Lung (tissue), 11 donors: ENCODE measurements at regions not wholly inside any gene's neighbourhood (a gene's known extent, or its start where the extent isn't known, plus 50 kb on each side); places are given as distances from the start of the nearest gene placed in this dataset.

ENCODE experiments used
- ATAC-seq: fragments of 200-7000 bp; cut with Tn5 transposase; one replicate; pipeline ENCODE4 v1.9.1; 2020; ENCODE audit warnings: moderate number of reproducible peaks; ENCODE audit not compliant: insufficient read depth, low FRiP score
- DNase-seq, 3 donors: peaks; one replicate each; pipeline ENCODE4 v3.0.0-alpha.2; 2013 to 2017
- H3K27ac ChIP-seq, 2 donors: one replicate each; pipeline ENCODE4 v1.5.1; 2013; ENCODE audit warnings: mild to moderate bottlenecking in 2 of 2, moderate library complexity in 2 of 2, control low read depth in 1 of 2, inconsistent platforms in 1 of 2, low read depth in 1 of 2, low read length in 1 of 2
- H3K27me3 ChIP-seq, 3 donors: one replicate each; pipeline ENCODE4 v1.5.1; 2013; ENCODE audit warnings: low read length in 2 of 3; ENCODE audit not compliant: control insufficient read depth in 3 of 3, insufficient read depth in 3 of 3
- H3K36me3 ChIP-seq, 4 donors: one replicate each; pipeline ENCODE4 v1.5.1; 2013; ENCODE audit warnings: low read length in 4 of 4, mild to moderate bottlenecking in 1 of 4, moderate library complexity in 1 of 4; ENCODE audit not compliant: control insufficient read depth in 4 of 4, insufficient read depth in 4 of 4
- H3K4me1 ChIP-seq, 5 donors: one replicate each; pipeline ENCODE4 v1.5.1; 2013; ENCODE audit warnings: low read length in 5 of 5, mild to moderate bottlenecking in 2 of 5, moderate library complexity in 1 of 5; ENCODE audit not compliant: control insufficient read depth in 5 of 5, insufficient read depth in 5 of 5
- H3K4me3 ChIP-seq: one replicate; pipeline ENCODE4 v1.5.1; 2013; ENCODE audit warnings: mild to moderate bottlenecking, control low read depth, moderate library complexity
- H3K9ac ChIP-seq, 2 donors: one replicate each; pipeline ENCODE4 v1.5.1; 2013; ENCODE audit warnings: low read length in 2 of 2, control low read depth in 1 of 2; ENCODE audit not compliant: insufficient read depth in 1 of 2
- H3K9me3 ChIP-seq, 4 donors: one replicate each; pipeline ENCODE4 v1.5.1; 2013; ENCODE audit warnings: low read length in 3 of 4, mild to moderate bottlenecking in 1 of 4, moderate library complexity in 1 of 4; ENCODE audit not compliant: control insufficient read depth in 4 of 4, insufficient read depth in 3 of 4
- CTCF ChIP-seq: IDR thresholded peaks from 2 replicates; pipeline ENCODE4 v1.5.1; 2012; ENCODE audit warnings: mild to moderate bottlenecking; ENCODE audit errors: control extremely low read depth, extremely low read depth
- whole genome bisulfite sequencing, 2 donors: extraction: QIAGEN DNeasy Blood & Tissue Kit; methylation state at CpG; one replicate each; pipeline ENCODE4 v1.1.7; 2013; 5-methylcytosine and 5-hydroxymethylcytosine counted together
- donor health status: control.
- donor health status: control.
- donor health status: Bipolar disorder and iron deficiency.
- donor health status: healthy.
- donor health status: DM: yes; HTN: yes; CAD: no.

GRCh38 chr11:45573728-45574127, 91.7 kb downstream of the CHST1 start:
- no peak for TF ChIP-seq CTCF
- H3K27me3 ChIP-seq, result peaks cover 0 to 12% (median 0%) of the 10 kb centered on the region in 3 donors
- peaks cover 0 to 3% (median 0%) of the 10 kb centered on the region in 4 donors for H3K9me3 ChIP-seq
- no peak for DNase-seq
- WGBS, 2 donors, result 85 to 88% methylated on average over 5 of the region's 5 CpGs
- H3K4me3 ChIP-seq, result no peak overlapping the region
- no peak for ATAC-seq
- no peak overlapping the region for H3K27ac ChIP-seq
- no peaks in the 10 kb centered on the region for H3K4me1 ChIP-seq
- H3K36me3 ChIP-seq, result no peaks in the 10 kb centered on the region
- no peak overlapping the region for H3K9ac ChIP-seq

- no peak for TF ChIP-seq CTCF
- Histone ChIP-seq H3K27ac (no peak overlapping the region), H3K9ac (no peak overlapping the region), H3K9me3 (no peaks in the 10 kb centered on the region), H3K36me3 (no peaks in the 10 kb centered on the region), H3K4me3 (no peak overlapping the region), H3K4me1 (no peaks in the 10 kb centered on the region), H3K27me3 (peaks cover 0 to 11% (median 0%) of the 10 kb centered on the region in 3 donors)
- ATAC-seq, result no peak
- no peak for DNase-seq
- 65 to 74% methylated on average over 7 of the region's 7 CpGs for WGBS, 2 donors
Measured at GRCh38 chr11:45572354-45573123, 92.9 kb downstream of the CHST1 start.

- no peak for DNase-seq
- H3K27ac ChIP-seq, result no peak overlapping the region
- ATAC-seq, result no peak
- no peaks in the 10 kb centered on the region for H3K9me3 ChIP-seq
- H3K36me3 ChIP-seq, result no peaks in the 10 kb centered on the region
- H3K4me1 ChIP-seq, result no peaks in the 10 kb centered on the region
- no peak overlapping the region for H3K4me3 ChIP-seq
- no peak overlapping the region for H3K9ac ChIP-seq
- H3K27me3 ChIP-seq, result peaks cover 0 to 6% (median 0%) of the 10 kb centered on the region in 3 donors
- WGBS, 2 donors, result 73 to 76% methylated on average over 8 of the region's 8 CpGs
- no peak for TF ChIP-seq CTCF
Measured at GRCh38 chr11:45569776-45570175, 95.6 kb downstream of the CHST1 start.

GRCh38 chr11:45568049-45568448, 97.4 kb downstream of the CHST1 start:
- ATAC-seq, result no peak
- Histone ChIP-seq H3K9me3 (no peaks in the 10 kb centered on the region), H3K4me1 (no peaks in the 10 kb centered on the region), H3K27me3 (peaks cover 0 to 4% (median 0%) of the 10 kb centered on the region in 3 donors), H3K36me3 (no peaks in the 10 kb centered on the region), H3K4me3 (no peak overlapping the region), H3K27ac (no peak overlapping the region), H3K9ac (no peak overlapping the region)
- no peak for DNase-seq
- TF ChIP-seq CTCF, result no peak
- WGBS, 2 donors, result 83% methylated on average over 4 of the region's 4 CpGs
